ENCODE measurements at regions not wholly inside any gene's neighbourhood (a gene's known extent, or its start where the extent isn't known, plus 50 kb on each side); places are given as distances from the start of the nearest gene placed in this dataset.

DNA sequence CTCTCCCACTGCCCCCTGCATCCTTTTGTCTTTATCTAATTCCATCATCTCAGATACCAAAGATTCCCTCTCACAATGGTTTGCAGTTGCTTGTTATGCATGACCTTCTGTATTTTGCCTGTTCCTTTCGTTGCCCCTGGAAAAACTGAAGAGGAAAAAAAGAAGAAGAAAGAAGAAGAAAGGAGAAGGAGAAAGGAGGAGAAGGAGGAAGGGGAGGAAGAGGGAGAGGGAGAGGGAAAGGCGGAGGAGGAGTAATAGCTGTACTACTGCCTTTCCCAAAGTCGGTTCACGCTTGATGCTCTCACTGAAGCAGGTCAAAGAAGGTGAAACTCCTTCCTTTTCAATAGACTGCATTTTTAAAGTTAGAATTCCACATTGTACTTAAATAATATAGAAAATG, 513.8 kb downstream of the PTPRC start:
- TF ChIP-seq TAF1 (IDR thresholded peaks at IDR 0.05; ENCODE audit: borderline replicate concordance, insufficient read depth, low read length) (no peak), FOXP2 (optimal IDR thresholded peaks at IDR 0.05; ENCODE audit: borderline replicate concordance, extremely low read depth, extremely low read length, insufficient read depth) (no peak), SIN3A (IDR thresholded peaks at IDR 0.05; ENCODE audit: borderline replicate concordance, insufficient read depth, low read length) (no peak)
- TF ChIP-seq, protein P1, sequence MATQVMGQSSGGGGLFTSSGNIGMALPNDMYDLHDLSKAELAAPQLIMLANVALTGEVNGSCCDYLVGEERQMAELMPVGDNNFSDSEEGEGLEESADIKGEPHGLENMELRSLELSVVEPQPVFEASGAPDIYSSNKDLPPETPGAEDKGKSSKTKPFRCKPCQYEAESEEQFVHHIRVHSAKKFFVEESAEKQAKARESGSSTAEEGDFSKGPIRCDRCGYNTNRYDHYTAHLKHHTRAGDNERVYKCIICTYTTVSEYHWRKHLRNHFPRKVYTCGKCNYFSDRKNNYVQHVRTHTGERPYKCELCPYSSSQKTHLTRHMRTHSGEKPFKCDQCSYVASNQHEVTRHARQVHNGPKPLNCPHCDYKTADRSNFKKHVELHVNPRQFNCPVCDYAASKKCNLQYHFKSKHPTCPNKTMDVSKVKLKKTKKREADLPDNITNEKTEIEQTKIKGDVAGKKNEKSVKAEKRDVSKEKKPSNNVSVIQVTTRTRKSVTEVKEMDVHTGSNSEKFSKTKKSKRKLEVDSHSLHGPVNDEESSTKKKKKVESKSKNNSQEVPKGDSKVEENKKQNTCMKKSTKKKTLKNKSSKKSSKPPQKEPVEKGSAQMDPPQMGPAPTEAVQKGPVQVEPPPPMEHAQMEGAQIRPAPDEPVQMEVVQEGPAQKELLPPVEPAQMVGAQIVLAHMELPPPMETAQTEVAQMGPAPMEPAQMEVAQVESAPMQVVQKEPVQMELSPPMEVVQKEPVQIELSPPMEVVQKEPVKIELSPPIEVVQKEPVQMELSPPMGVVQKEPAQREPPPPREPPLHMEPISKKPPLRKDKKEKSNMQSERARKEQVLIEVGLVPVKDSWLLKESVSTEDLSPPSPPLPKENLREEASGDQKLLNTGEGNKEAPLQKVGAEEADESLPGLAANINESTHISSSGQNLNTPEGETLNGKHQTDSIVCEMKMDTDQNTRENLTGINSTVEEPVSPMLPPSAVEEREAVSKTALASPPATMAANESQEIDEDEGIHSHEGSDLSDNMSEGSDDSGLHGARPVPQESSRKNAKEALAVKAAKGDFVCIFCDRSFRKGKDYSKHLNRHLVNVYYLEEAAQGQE (IDR thresholded peaks at IDR 0.05; ENCODE audit: insufficient read depth in 1 of 2, low read depth in 2 of 2, low read length in 2 of 2): no peak

Data from PFSK-1 (cell line).